GM23338 (cell line): ENCODE measurements at regions not wholly inside any gene's neighbourhood (a gene's known extent, or its start where the extent isn't known, plus 50 kb on each side); places are given as distances from the start of the nearest gene placed in this dataset.
A peak's percentile ranks its signal among the peaks of the same experiment; 100 is the strongest.

Experiments used
- ATAC-seq: fragments of 200-7000 bp; cut with Tn5 transposase; 3 replicates; pipeline ENCODE4 v1.9.1; 2020
- DNase-seq: peaks from one replicate; pipeline ENCODE4 v3.0.0-alpha.2; 2015; ENCODE audit warnings: low spot score
- H2AFZ ChIP-seq: fragments of 200-600 bp; sonication (generic); 2 replicates; pipeline ENCODE4 v1.8.0; 2016; ENCODE audit warnings: antibody characterized with exemption, mild to moderate bottlenecking, moderate library complexity
- H3F3A ChIP-seq: fragments of 200-600 bp; sonication (generic); replicated peaks from 2 replicates; pipeline ENCODE4 v1.8.0; 2017; ENCODE audit warnings: antibody characterized with exemption, mixed run types, low read depth
- H3K27ac ChIP-seq: fragments of 200-600 bp; sonication (generic); 2 replicates; pipeline ENCODE4 v1.6.1; 2016; ENCODE audit warnings: low read depth
- H3K27me3 ChIP-seq: fragments of 200-600 bp; sonication (generic); 2 replicates; pipeline ENCODE4 v1.8.0; 2016; ENCODE audit warnings: mild to moderate bottlenecking, mixed run types, moderate library complexity; ENCODE audit not compliant: insufficient read depth
- H3K36me3 ChIP-seq: fragments of 200-600 bp; sonication (generic); 2 replicates; pipeline ENCODE4 v1.8.0; 2016; ENCODE audit warnings: mild to moderate bottlenecking; ENCODE audit not compliant: insufficient read depth
- H3K4me1 ChIP-seq: fragments of 200-600 bp; sonication (generic); 2 replicates; pipeline ENCODE4 v1.8.0; 2016; ENCODE audit warnings: mild to moderate bottlenecking, moderate library complexity; ENCODE audit not compliant: insufficient read depth
- H3K4me2 ChIP-seq: fragments of 200-600 bp; sonication (generic); 2 replicates; pipeline ENCODE4 v1.7.1; 2017; ENCODE audit warnings: mixed run types
- H3K4me3 ChIP-seq: fragments of 200-600 bp; sonication (generic); 2 replicates; pipeline ENCODE4 v1.6.1; 2016; ENCODE audit warnings: mixed run types
- H3K79me2 ChIP-seq: fragments of 200-600 bp; sonication (generic); replicated peaks from 2 replicates; pipeline ENCODE4 v1.8.0; 2017; ENCODE audit warnings: mild to moderate bottlenecking; ENCODE audit not compliant: insufficient read depth
- H3K9me2 ChIP-seq: fragments of 200-600 bp; sonication (generic); 2 replicates; pipeline ENCODE4 v1.8.0; 2017; ENCODE audit not compliant: insufficient read depth
- H4K20me1 ChIP-seq: fragments of 200-600 bp; sonication (generic); replicated peaks from 2 replicates; pipeline ENCODE4 v1.8.0; 2017; ENCODE audit warnings: mild to moderate bottlenecking; ENCODE audit not compliant: insufficient read depth
- H3K27ac Mint-ChIP-seq: 2 replicates; pipeline ENCODE4 v1.8.0; 2020; ENCODE audit warnings: inconsistent platforms, mild to moderate bottlenecking, moderate library complexity, mixed read lengths
- H3K27me3 Mint-ChIP-seq: 3 replicates; pipeline ENCODE4 v1.8.0; 2022; ENCODE audit warnings: low read depth, mild to moderate bottlenecking, moderate library complexity, mixed read lengths, inconsistent platforms; ENCODE audit not compliant: insufficient read depth, poor library complexity
- H3K36me3 Mint-ChIP-seq: 3 replicates; pipeline ENCODE4 v1.8.0; 2021; ENCODE audit warnings: low read depth, mild to moderate bottlenecking, inconsistent platforms, moderate library complexity, mixed read lengths
- H3K4me1 Mint-ChIP-seq: 3 replicates; pipeline ENCODE4 v1.8.0; 2020; ENCODE audit warnings: mild to moderate bottlenecking, inconsistent platforms, mixed read lengths
- H3K4me3 Mint-ChIP-seq: 3 replicates; pipeline ENCODE4 v1.8.0; 2021; ENCODE audit warnings: moderate library complexity, mild to moderate bottlenecking, inconsistent platforms, mixed read lengths
- H3K9me3 Mint-ChIP-seq: 3 replicates; pipeline ENCODE4 v1.8.0; 2020; ENCODE audit warnings: moderate library complexity, mild to moderate bottlenecking, inconsistent platforms, mixed read lengths
- CREB1 ChIP-seq: fragments of 250-450 bp; sonication (Bioruptor Pico); IDR thresholded peaks from 2 replicates; pipeline ENCODE4 v1.5.0; 2020; ENCODE audit warnings: low read depth, mild to moderate bottlenecking, moderate library complexity
- ETS1 ChIP-seq: IDR thresholded peaks from 2 replicates; pipeline ENCODE4 v1.6.1; 2016; ENCODE audit warnings: antibody characterized with exemption
- EZH2phosphoT487 ChIP-seq: fragments of 200-600 bp; sonication (generic); IDR thresholded peaks from one replicate; pipeline ENCODE4 v1.8.1; 2018; ENCODE audit warnings: antibody characterized with exemption; ENCODE audit not compliant: unreplicated experiment
- JUNB ChIP-seq: IDR thresholded peaks from one replicate; pipeline ENCODE4 v1.6.1; 2016; ENCODE audit warnings: antibody characterized with exemption; ENCODE audit not compliant: unreplicated experiment
- NANOG ChIP-seq: IDR thresholded peaks from 2 replicates; pipeline ENCODE4 v1.6.1; 2016; ENCODE audit warnings: antibody characterized with exemption, borderline replicate concordance
- POLR2AphosphoS5 ChIP-seq: IDR thresholded peaks from 2 replicates; pipeline ENCODE4 v1.6.1; 2016; ENCODE audit warnings: antibody characterized with exemption, low read depth
- STAT1 ChIP-seq: IDR thresholded peaks from one replicate; pipeline ENCODE4 v1.6.1; 2016; ENCODE audit warnings: antibody characterized with exemption; ENCODE audit not compliant: unreplicated experiment
- ZNF114 ChIP-seq: fragments of 250-450 bp; sonication (Bioruptor Pico); IDR thresholded peaks from 2 replicates; pipeline ENCODE4 v1.5.0; 2020; ENCODE audit warnings: mild to moderate bottlenecking, moderate library complexity
- ZNF331 ChIP-seq: fragments of 250-450 bp; sonication (Bioruptor Pico); IDR thresholded peaks from 2 replicates; pipeline ENCODE4 v1.5.0; 2020; ENCODE audit warnings: low read depth, mild to moderate bottlenecking, moderate library complexity
- TF ChIP-seq, protein P1 (sequence below): fragments of 250-450 bp; sonication (Bioruptor Pico); IDR thresholded peaks from 2 replicates; pipeline ENCODE4 v1.5.0; 2020; ENCODE audit warnings: mild to moderate bottlenecking, moderate library complexity

GRCh38 chr4:74540193-74540592 lies 95.3 kb downstream of the AREG start (continued):
- TF ChIP-seq ETS1 (no peak), ZNF114 (CRISPR knock-in tag) (no peak), POLR2AphosphoS5 (no peak)
- TF ChIP-seq, protein P1, sequence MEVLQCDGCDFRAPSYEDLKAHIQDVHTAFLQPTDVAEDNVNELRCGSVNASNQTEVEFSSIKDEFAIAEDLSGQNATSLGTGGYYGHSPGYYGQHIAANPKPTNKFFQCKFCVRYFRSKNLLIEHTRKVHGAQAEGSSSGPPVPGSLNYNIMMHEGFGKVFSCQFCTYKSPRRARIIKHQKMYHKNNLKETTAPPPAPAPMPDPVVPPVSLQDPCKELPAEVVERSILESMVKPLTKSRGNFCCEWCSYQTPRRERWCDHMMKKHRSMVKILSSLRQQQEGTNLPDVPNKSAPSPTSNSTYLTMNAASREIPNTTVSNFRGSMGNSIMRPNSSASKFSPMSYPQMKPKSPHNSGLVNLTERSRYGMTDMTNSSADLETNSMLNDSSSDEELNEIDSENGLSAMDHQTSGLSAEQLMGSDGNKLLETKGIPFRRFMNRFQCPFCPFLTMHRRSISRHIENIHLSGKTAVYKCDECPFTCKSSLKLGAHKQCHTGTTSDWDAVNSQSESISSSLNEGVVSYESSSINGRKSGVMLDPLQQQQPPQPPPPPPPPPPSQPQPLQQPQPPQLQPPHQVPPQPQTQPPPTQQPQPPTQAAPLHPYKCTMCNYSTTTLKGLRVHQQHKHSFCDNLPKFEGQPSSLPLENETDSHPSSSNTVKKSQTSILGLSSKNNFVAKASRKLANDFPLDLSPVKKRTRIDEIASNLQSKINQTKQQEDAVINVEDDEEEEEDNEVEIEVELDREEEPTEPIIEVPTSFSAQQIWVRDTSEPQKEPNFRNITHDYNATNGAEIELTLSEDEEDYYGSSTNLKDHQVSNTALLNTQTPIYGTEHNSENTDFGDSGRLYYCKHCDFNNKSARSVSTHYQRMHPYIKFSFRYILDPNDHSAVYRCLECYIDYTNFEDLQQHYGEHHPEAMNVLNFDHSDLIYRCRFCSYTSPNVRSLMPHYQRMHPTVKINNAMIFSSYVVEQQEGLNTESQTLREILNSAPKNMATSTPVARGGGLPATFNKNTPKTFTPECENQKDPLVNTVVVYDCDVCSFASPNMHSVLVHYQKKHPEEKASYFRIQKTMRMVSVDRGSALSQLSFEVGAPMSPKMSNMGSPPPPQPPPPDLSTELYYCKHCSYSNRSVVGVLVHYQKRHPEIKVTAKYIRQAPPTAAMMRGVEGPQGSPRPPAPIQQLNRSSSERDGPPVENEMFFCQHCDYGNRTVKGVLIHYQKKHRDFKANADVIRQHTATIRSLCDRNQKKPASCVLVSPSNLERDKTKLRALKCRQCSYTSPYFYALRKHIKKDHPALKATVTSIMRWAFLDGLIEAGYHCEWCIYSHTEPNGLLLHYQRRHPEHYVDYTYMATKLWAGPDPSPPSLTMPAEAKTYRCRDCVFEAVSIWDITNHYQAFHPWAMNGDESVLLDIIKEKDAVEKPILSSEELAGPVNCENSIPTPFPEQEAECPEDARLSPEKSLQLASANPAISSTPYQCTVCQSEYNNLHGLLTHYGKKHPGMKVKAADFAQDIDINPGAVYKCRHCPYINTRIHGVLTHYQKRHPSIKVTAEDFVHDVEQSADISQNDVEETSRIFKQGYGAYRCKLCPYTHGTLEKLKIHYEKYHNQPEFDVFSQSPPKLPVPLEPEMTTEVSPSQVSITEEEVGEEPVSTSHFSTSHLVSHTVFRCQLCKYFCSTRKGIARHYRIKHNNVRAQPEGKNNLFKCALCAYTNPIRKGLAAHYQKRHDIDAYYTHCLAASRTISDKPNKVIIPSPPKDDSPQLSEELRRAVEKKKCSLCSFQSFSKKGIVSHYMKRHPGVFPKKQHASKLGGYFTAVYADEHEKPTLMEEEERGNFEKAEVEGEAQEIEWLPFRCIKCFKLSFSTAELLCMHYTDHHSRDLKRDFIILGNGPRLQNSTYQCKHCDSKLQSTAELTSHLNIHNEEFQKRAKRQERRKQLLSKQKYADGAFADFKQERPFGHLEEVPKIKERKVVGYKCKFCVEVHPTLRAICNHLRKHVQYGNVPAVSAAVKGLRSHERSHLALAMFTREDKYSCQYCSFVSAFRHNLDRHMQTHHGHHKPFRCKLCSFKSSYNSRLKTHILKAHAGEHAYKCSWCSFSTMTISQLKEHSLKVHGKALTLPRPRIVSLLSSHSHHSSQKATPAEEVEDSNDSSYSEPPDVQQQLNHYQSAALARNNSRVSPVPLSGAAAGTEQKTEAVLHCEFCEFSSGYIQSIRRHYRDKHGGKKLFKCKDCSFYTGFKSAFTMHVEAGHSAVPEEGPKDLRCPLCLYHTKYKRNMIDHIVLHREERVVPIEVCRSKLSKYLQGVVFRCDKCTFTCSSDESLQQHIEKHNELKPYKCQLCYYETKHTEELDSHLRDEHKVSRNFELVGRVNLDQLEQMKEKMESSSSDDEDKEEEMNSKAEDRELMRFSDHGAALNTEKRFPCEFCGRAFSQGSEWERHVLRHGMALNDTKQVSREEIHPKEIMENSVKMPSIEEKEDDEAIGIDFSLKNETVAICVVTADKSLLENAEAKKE (CRISPR knock-in tag), result no peak

DNA sequence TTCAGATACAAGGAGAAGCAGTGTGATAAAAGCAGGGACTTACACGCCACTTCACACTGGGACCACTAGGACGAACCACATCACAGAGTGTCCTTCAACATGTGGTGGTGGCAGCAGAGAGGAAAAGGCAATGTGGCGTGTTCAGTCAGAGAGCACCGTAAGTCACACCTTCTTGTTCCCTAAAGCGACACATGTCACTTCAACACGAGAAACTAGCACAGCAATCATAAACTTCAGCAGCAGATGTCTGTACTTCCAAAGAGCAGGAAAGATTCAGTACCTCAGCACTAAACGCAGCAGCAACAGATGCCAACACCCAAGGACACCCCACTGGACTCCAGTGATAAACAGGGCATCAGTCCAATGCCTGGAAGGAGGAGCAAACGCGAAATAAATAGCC lies 96.7 kb downstream of the AREG start:
- Mint-ChIP-seq H3K27me3 (no peaks in the 10 kb centered on the region), H3K27ac (0 out of 2 replicates have a peak overlapping the region, but pooled peaks have one; percentile 9), H3K4me3 (no peak overlapping the region), H3K36me3 (no peaks in the 10 kb centered on the region), H3K9me3 (no peaks in the 10 kb centered on the region), H3K4me1 (peaks cover 8% of the 10 kb centered on the region)
- Histone ChIP-seq H3K4me2 (no peak overlapping the region), H3K36me3 (no peaks in the 10 kb centered on the region), H2AFZ (peak overlapping the region; percentile 44), H4K20me1 (no peaks in the 10 kb centered on the region), H3K27me3 (no peaks in the 10 kb centered on the region), H3K4me1 (peaks cover 33% of the 10 kb centered on the region), H3K9me2 (no peaks in the 10 kb centered on the region), H3K4me3 (no peak overlapping the region), H3K79me2 (no peaks in the 10 kb centered on the region), H3K27ac (no peak overlapping the region), H3F3A (no peaks in the 10 kb centered on the region)
- ATAC-seq (no peak; the same call in 2 of the 3 replicates), DNase-seq (no peak)
- TF ChIP-seq ZNF114 (CRISPR knock-in tag) (no peak), ZNF331 (no peak), JUNB (no peak), NANOG (no peak), EZH2phosphoT487 (no peak), CREB1 (CRISPR knock-in tag) (no peak), STAT1 (no peak)
- TF ChIP-seq, protein P1 (CRISPR knock-in tag), result no peak
